ENCODE measurements at regions not wholly inside any gene's neighbourhood (a gene's known extent, or its start where the extent isn't known, plus 50 kb on each side); places are given as distances from the start of the nearest gene placed in this dataset.
"Not testable (repeated sequence)": the region's sequence is repeated elsewhere in the genome, so short reads cannot be mapped to it uniquely, and the experiment has no call there.

DNA sequence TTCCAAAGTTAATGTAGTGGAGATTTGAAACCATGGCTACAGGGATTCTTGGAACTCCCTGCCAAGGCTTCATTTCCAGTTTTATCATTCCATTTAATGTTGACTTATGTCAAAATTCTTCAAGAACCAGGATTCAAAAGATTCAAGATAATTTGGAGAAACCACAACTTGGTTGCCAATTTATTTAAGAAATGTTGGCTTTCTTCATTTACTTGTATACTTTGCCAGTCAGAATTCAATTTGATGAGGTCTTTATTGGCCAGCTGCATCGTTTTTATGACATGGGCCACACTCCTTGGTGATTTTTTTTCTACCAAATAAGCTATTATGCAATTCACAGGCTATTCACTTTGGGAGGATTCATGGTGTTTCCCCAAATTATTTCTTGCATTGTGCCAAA is 53.1 kb upstream of the RASEF start:
- Histone ChIP-seq H3K9ac (no peak overlapping the region), H3K4me1 (ENCODE audit: control insufficient read depth in 1 of 2, insufficient read depth in 2 of 2, low read depth in 1 of 2, low read length in 1 of 2) (no peaks in the 10 kb centered on the region; a peak in 1 of 4 replicates), H2AFZ (ENCODE audit: low read depth) (no peak overlapping the region), H4K20me1 (ENCODE audit: insufficient read depth) (no peaks in the 10 kb centered on the region), H3K9me3 (no peaks in the 10 kb centered on the region), H3K36me3 (replicated peaks in 1 of 2; ENCODE audit: control insufficient read depth in 1 of 2, insufficient read depth in 2 of 2, low read length in 1 of 2) (no peaks in the 10 kb centered on the region), H3K27me3 (ENCODE audit: insufficient read depth) (no peaks in the 10 kb centered on the region), H3K9me2 (no peaks in the 10 kb centered on the region), H3F3A (replicated peaks; ENCODE audit: insufficient read depth) (no peaks in the 10 kb centered on the region), H3K4me2 (no peak overlapping the region), H3K79me2 (ENCODE audit: insufficient read depth) (no peaks in the 10 kb centered on the region), H3K4me3 (ENCODE audit: low read depth in 2 of 2, low read length in 1 of 2) (no peak overlapping the region), H3K27ac (ENCODE audit: low read depth in 2 of 2, low read length in 1 of 2) (no peak overlapping the region)
- POLR2A ChIA-PET, result no interaction called here
- TF ChIP-seq GABPA (IDR thresholded peaks at IDR 0.05; ENCODE audit: low read depth), result no peak
- TF ChIP-seq, protein P1, sequence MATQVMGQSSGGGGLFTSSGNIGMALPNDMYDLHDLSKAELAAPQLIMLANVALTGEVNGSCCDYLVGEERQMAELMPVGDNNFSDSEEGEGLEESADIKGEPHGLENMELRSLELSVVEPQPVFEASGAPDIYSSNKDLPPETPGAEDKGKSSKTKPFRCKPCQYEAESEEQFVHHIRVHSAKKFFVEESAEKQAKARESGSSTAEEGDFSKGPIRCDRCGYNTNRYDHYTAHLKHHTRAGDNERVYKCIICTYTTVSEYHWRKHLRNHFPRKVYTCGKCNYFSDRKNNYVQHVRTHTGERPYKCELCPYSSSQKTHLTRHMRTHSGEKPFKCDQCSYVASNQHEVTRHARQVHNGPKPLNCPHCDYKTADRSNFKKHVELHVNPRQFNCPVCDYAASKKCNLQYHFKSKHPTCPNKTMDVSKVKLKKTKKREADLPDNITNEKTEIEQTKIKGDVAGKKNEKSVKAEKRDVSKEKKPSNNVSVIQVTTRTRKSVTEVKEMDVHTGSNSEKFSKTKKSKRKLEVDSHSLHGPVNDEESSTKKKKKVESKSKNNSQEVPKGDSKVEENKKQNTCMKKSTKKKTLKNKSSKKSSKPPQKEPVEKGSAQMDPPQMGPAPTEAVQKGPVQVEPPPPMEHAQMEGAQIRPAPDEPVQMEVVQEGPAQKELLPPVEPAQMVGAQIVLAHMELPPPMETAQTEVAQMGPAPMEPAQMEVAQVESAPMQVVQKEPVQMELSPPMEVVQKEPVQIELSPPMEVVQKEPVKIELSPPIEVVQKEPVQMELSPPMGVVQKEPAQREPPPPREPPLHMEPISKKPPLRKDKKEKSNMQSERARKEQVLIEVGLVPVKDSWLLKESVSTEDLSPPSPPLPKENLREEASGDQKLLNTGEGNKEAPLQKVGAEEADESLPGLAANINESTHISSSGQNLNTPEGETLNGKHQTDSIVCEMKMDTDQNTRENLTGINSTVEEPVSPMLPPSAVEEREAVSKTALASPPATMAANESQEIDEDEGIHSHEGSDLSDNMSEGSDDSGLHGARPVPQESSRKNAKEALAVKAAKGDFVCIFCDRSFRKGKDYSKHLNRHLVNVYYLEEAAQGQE (IDR thresholded peaks at IDR 0.05; ENCODE audit: low read depth, low read length), result no peak
- no peak for TF ChIP-seq YY1 (IDR thresholded peaks at IDR 0.05; ENCODE audit: low read depth)
- DNase-seq, result no peak
- 0% methylated on average over 1 of the region's 1 CpG for WGBS (ENCODE audit: low lambda C conversion rate)
- CTCF ChIA-PET, result interaction anchor here (1.0 kb wide), 1 partner anchor 9 kb away, joined by 4 read pairs; no protein-coding TSS in a partner anchor

DNA sequence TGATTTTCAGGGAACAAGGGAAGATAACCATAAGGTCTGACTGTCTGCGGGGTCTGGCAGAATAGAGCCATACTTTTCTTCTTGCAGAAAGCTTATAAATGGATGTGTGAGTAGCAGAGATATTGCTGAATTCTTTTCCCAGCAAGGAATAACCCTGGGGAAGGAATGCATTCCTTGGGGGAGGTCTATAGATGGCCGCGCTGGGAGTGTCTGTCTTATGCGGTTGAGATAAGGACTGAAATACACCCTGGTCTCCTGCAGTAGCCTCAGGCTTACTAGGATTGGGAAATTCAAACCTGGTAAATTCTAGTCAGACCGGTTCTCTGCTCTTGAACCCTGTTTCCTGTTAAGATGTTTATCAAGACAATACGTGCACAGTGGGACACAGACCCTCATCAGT is 50.5 kb upstream of the RASEF start:
- H3K9me3 ChIP-seq; H3K9me2 ChIP-seq; CTCF ChIA-PET; H3K4me1 ChIP-seq (ENCODE audit: control insufficient read depth in 1 of 2, insufficient read depth in 2 of 2, low read depth in 1 of 2, low read length in 1 of 2); H3K4me2 ChIP-seq; POLR2A ChIA-PET; H3K9ac ChIP-seq; H3K4me3 ChIP-seq (ENCODE audit: low read depth in 2 of 2, low read length in 1 of 2); H3K27me3 ChIP-seq (ENCODE audit: insufficient read depth); H3K79me2 ChIP-seq (ENCODE audit: insufficient read depth); H3K27ac ChIP-seq (ENCODE audit: low read depth in 2 of 2, low read length in 1 of 2); DNase-seq; H3F3A ChIP-seq (replicated peaks; ENCODE audit: insufficient read depth); H2AFZ ChIP-seq (ENCODE audit: low read depth); H3K36me3 ChIP-seq (replicated peaks in 1 of 2; ENCODE audit: control insufficient read depth in 1 of 2, insufficient read depth in 2 of 2, low read length in 1 of 2); H4K20me1 ChIP-seq (ENCODE audit: insufficient read depth): not testable (repeated sequence)
- 73% methylated on average over 6 of the region's 6 CpGs for WGBS (ENCODE audit: low lambda C conversion rate)

Measured in SK-N-SH (cell line).